Activated B cell treated with CpG ODN at 0.5 μM for 24 hours (primary cell): ENCODE measurements at regions not wholly inside any gene's neighbourhood (a gene's known extent, or its start where the extent isn't known, plus 50 kb on each side); places are given as distances from the start of the nearest gene placed in this dataset.

Experiments used
- ATAC-seq: fragments of 200-7000 bp; cut with Tn5 transposase; one replicate; pipeline ENCODE4 v1.10.0; 2021; ENCODE audit warnings: low read depth, mild to moderate bottlenecking, moderate library complexity
- CTCF ChIA-PET: fragments of 350-600 bp; sonication (Branson Sonifier 250); formaldehyde crosslinking; loops from one replicate; lab custom pipeline; 2021; ENCODE audit warnings: antibody characterized with exemption; lab: Charles Lee
- POLR2A ChIA-PET: fragments of 350-600 bp; sonication (Branson Sonifier 250); formaldehyde crosslinking; loops from one replicate; lab custom pipeline; 2021; ENCODE audit warnings: antibody characterized with exemption; lab: Charles Lee
- DNase-seq: peaks from one replicate; pipeline ENCODE4 v3.0.0; 2022
- H3K27ac Mint-ChIP-seq: one replicate; pipeline ENCODE4 v1.8.0; 2020; ENCODE audit warnings: mixed read lengths
- H3K27me3 Mint-ChIP-seq: one replicate; pipeline ENCODE4 v1.8.0; 2021; ENCODE audit warnings: mixed read lengths
- H3K36me3 Mint-ChIP-seq: one replicate; pipeline ENCODE4 v1.8.0; 2021; ENCODE audit warnings: low read depth, mixed read lengths
- H3K4me1 Mint-ChIP-seq: one replicate; pipeline ENCODE4 v1.8.0; 2021; ENCODE audit warnings: mixed read lengths
- H3K4me3 Mint-ChIP-seq: one replicate; pipeline ENCODE4 v1.8.0; 2020; ENCODE audit warnings: mild to moderate bottlenecking, mixed read lengths
- H3K9me3 Mint-ChIP-seq: one replicate; pipeline ENCODE4 v1.8.0; 2020; ENCODE audit warnings: mixed read lengths
- intact Hi-C: fragments of 100-400 bp; cut with micrococcal nuclease; formaldehyde crosslinking; loops from one replicate; pipeline ENCODE4 v1.15.1; 2024
- TF ChIP-seq, protein P1 (sequence below): fragments of 200-600 bp; IDR thresholded peaks from one replicate; pipeline ENCODE4 v1.8.0; 2022; ENCODE audit warnings: antibody characterized with exemption, mild to moderate bottlenecking

GRCh38 chr16:65760874-65761273 lies 605.6 kb upstream of the CDH5 start:
- POLR2A ChIA-PET = no interaction called here
- Mint-ChIP-seq H3K4me3 (no peak overlapping the region), H3K27ac (no peak overlapping the region), H3K36me3 (no peaks in the 10 kb centered on the region), H3K4me1 (peaks cover 3% of the 10 kb centered on the region), H3K27me3 (no peaks in the 10 kb centered on the region), H3K9me3 (no peaks in the 10 kb centered on the region)
- no peak for DNase-seq
- TF ChIP-seq, protein P1, sequence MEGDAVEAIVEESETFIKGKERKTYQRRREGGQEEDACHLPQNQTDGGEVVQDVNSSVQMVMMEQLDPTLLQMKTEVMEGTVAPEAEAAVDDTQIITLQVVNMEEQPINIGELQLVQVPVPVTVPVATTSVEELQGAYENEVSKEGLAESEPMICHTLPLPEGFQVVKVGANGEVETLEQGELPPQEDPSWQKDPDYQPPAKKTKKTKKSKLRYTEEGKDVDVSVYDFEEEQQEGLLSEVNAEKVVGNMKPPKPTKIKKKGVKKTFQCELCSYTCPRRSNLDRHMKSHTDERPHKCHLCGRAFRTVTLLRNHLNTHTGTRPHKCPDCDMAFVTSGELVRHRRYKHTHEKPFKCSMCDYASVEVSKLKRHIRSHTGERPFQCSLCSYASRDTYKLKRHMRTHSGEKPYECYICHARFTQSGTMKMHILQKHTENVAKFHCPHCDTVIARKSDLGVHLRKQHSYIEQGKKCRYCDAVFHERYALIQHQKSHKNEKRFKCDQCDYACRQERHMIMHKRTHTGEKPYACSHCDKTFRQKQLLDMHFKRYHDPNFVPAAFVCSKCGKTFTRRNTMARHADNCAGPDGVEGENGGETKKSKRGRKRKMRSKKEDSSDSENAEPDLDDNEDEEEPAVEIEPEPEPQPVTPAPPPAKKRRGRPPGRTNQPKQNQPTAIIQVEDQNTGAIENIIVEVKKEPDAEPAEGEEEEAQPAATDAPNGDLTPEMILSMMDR = no peak
- intact Hi-C loops = no loop called here
- CTCF ChIA-PET = no interaction called here
- ATAC-seq = no peak

GRCh38 chr16:65758620-65759019 lies 607.9 kb upstream of the CDH5 start:
- no peaks in the 10 kb centered on the region for H3K27me3 Mint-ChIP-seq
- DNase-seq (no peak), ATAC-seq (no peak)
- no peaks in the 10 kb centered on the region for H3K36me3 Mint-ChIP-seq
- intact Hi-C loops = no loop called here
- ChIA-PET POLR2A (no interaction called here), CTCF (no interaction called here)
- H3K4me1 Mint-ChIP-seq = no peaks in the 10 kb centered on the region
- no peaks in the 10 kb centered on the region for H3K9me3 Mint-ChIP-seq
- TF ChIP-seq, protein P1 = no peak
- no peak overlapping the region for H3K4me3 Mint-ChIP-seq
- no peak overlapping the region for H3K27ac Mint-ChIP-seq

DNA sequence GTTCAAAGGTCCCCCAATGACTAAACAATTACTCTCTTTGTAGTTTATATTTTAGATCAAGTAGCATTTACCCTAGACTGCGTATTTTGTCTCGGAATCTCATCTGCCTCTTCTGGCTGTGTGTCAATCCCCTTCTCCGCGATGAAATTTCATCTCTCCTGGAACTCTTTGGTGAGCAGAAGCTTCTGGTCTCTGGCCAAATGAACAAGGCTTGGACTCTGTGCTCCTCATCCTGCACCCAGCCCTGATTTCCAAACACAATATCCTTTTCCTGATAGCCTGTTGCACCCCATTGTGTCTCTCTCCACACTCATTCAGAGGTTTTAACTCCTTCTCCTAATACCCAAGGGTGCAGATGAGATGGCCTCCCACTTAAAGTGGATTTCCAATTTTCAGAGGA lies 609.4 kb upstream of the CDH5 start:
- H3K36me3 Mint-ChIP-seq = no peaks in the 10 kb centered on the region
- no peaks in the 10 kb centered on the region for H3K27me3 Mint-ChIP-seq
- ATAC-seq (no peak), DNase-seq (no peak)
- POLR2A ChIA-PET = no interaction called here
- intact Hi-C loops = no loop called here
- H3K27ac Mint-ChIP-seq = no peak overlapping the region
- CTCF ChIA-PET = no interaction called here
- TF ChIP-seq, protein P1 = no peak
- no peaks in the 10 kb centered on the region for H3K4me1 Mint-ChIP-seq
- no peak overlapping the region for H3K4me3 Mint-ChIP-seq
- no peaks in the 10 kb centered on the region for H3K9me3 Mint-ChIP-seq

GRCh38 chr16:65756163-65756562 lies 610.3 kb upstream of the CDH5 start:
- intact Hi-C loops = no loop called here
- TF ChIP-seq, protein P1 = no peak
- no peak overlapping the region for H3K27ac Mint-ChIP-seq
- no peaks in the 10 kb centered on the region for H3K9me3 Mint-ChIP-seq
- ChIA-PET CTCF (no interaction called here), POLR2A (no interaction called here)
- no peaks in the 10 kb centered on the region for H3K4me1 Mint-ChIP-seq
- no peak for DNase-seq
- no peak for ATAC-seq
- no peaks in the 10 kb centered on the region for H3K27me3 Mint-ChIP-seq
- no peak overlapping the region for H3K4me3 Mint-ChIP-seq
- no peaks in the 10 kb centered on the region for H3K36me3 Mint-ChIP-seq

DNA sequence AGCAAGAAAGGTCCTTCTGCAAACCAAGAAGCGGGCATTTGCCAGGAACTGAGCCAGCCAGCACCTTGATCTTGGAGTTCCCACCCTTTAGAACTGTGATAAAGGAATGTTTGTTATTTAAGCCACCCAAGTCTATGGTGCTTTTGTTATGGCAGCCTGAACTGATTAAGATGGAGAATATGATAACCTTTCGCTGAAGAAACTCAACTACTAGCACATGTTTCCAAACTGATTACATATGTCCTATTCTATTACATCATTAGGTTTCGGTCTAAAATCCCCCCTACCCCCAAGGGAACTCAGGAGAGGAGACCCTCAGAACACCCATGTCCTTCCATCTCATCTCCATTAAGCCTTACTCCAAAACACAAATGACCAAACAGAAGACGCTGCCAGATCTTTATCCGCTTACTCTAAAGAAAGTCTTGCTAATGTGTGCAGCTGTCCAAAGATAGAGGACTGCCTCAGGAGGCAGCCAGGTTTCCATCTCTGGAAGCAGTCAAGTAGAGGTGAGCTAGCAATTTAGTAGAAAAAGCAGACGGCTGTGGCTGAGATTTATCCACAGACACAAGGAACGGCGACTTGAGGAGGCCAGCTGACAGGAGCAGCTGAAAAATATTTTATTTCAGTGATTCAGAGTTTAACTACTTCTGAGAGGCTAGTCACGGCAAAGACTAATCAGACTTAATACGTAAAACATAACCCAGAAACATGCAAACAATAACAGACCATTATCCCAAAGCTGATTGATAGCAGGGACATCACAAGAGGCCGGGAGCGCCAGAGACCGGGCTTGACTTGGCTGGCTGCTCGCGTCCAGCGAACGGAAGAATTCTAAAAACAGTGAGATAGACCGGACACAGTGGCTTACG lies 611.4 kb upstream of the CDH5 start:
- TF ChIP-seq, protein P1 = no peak
- Mint-ChIP-seq H3K27me3 (no peaks in the 10 kb centered on the region), H3K36me3 (no peaks in the 10 kb centered on the region), H3K27ac (no peak overlapping the region), H3K4me1 (no peaks in the 10 kb centered on the region), H3K4me3 (no peak overlapping the region), H3K9me3 (no peaks in the 10 kb centered on the region)
- no peak for ATAC-seq
- ChIA-PET POLR2A (no interaction called here), CTCF (no interaction called here)
- DNase-seq = no peak
- intact Hi-C loops = no loop called here
